Astrocyte (in vitro differentiated cells and primary cell): ENCODE measurements at regions not wholly inside any gene's neighbourhood (a gene's known extent, or its start where the extent isn't known, plus 50 kb on each side); places are given as distances from the start of the nearest gene placed in this dataset.

Source experiments
- EZH2 ChIP-seq: IDR thresholded peaks from 2 replicates; pipeline ENCODE4 v1.6.1; 2012; ENCODE audit warnings: mild to moderate bottlenecking, low read length, inconsistent platforms; ENCODE audit not compliant: insufficient read depth
- TF ChIP-seq, protein P1 (sequence below): IDR thresholded peaks from 2 replicates; pipeline ENCODE4 v1.5.1; 2011; ENCODE audit warnings: low read depth, mild to moderate bottlenecking, inconsistent platforms, low read length, moderate library complexity; ENCODE audit not compliant: insufficient read depth

DNA sequence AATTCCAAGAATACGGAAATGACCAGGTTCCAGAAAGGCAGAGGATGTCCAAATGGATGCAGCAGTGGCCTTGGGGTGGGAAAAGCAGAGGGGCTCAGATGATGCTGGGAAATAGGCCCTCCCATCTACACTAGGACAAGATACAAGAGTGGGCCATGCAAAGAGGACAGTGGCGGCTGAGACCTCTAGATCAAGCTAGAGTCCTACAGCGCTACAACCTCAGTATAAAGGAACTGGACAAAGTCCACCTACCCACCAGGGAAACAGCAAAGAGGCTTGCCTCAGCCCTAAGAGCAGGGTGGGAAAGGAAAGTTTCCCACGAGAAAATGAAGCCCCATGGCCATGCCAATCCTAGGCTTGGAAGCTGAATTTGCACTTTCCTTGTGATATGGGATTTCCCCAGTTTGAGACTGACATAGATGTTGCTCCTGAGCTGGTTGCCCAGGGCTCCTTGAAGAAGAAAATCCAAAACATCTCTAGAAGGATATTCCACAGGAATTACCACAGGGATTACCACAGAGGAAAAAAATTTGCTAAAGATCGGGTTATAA lies 282.2 kb downstream of the MREG start:
- TF ChIP-seq, protein P1, sequence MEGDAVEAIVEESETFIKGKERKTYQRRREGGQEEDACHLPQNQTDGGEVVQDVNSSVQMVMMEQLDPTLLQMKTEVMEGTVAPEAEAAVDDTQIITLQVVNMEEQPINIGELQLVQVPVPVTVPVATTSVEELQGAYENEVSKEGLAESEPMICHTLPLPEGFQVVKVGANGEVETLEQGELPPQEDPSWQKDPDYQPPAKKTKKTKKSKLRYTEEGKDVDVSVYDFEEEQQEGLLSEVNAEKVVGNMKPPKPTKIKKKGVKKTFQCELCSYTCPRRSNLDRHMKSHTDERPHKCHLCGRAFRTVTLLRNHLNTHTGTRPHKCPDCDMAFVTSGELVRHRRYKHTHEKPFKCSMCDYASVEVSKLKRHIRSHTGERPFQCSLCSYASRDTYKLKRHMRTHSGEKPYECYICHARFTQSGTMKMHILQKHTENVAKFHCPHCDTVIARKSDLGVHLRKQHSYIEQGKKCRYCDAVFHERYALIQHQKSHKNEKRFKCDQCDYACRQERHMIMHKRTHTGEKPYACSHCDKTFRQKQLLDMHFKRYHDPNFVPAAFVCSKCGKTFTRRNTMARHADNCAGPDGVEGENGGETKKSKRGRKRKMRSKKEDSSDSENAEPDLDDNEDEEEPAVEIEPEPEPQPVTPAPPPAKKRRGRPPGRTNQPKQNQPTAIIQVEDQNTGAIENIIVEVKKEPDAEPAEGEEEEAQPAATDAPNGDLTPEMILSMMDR: no peak
- TF ChIP-seq EZH2: no peak
